ENCODE measurements at regions not wholly inside any gene's neighbourhood (a gene's known extent, or its start where the extent isn't known, plus 50 kb on each side); places are given as distances from the start of the nearest gene placed in this dataset.
"Not testable (repeated sequence)": the region's sequence is repeated elsewhere in the genome, so short reads cannot be mapped to it uniquely, and the experiment has no call there.

DNA sequence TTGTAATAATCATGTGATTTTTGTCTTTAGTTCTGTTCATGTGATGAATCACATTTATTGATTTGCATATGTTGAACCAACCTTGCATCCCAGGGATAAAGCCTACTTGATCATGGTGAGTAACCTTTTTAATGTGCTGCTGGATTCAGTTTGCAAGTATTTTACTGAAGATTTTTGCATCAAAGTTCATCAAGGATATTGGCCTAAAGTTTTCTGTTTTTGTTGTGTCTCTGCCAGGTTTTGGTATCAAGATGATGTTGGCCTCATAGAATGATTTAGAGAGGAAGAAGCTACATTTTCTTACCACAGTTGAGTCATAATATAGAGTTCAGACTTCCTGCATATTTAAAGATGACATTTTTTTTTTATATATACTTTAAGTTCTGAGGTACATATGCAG, 455.9 kb downstream of the PLPP3 start:
- ChIA-PET CTCF (no interaction called here), POLR2A (no interaction called here)
- no peak overlapping the region for H3K4me3 ChIP-seq (ENCODE audit: control insufficient read depth in 1 of 2, extremely low read depth in 1 of 2, low read length in 1 of 2)
- H3K36me3 ChIP-seq (ENCODE audit: control insufficient read depth in 2 of 2, extremely low read depth in 1 of 2, insufficient read depth in 1 of 2, low read length in 1 of 2), result no peaks in the 10 kb centered on the region
- H3K9me3 ChIP-seq, result no peaks in the 10 kb centered on the region
- Mint-ChIP-seq H3K36me3 (no peaks in the 10 kb centered on the region), H3K27ac (no peak overlapping the region), H3K9me3 (peaks cover 4 to 14% (median 9%) of the 10 kb centered on the region in 3 donors), H3K4me1 (no peaks in the 10 kb centered on the region), H3K4me3 (no peak overlapping the region), H3K27me3 (no peaks in the 10 kb centered on the region)
- no peak for ATAC-seq (replicated peaks in 1 of 4)
- no peaks in the 10 kb centered on the region for H3K27me3 ChIP-seq (replicated peaks in 1 of 2; ENCODE audit: control insufficient read depth in 2 of 2, extremely low read depth in 1 of 2, insufficient read depth in 2 of 2, low read length in 1 of 2)
- no peak overlapping the region for H3K27ac ChIP-seq (ENCODE audit: low read length)
- H3K4me1 ChIP-seq (ENCODE audit: control insufficient read depth in 1 of 2, extremely low read depth in 1 of 2, insufficient read depth in 2 of 2, low read length in 2 of 2), result no peaks in the 10 kb centered on the region
- no peak for DNase-seq

- DNase-seq (no peak), ATAC-seq (replicated peaks in 1 of 4) (no peak)
- peaks cover 6 to 14% (median 13%) of the 10 kb centered on the region in 3 donors for H3K9me3 Mint-ChIP-seq
- no peaks in the 10 kb centered on the region for H3K27me3 Mint-ChIP-seq
- ChIA-PET POLR2A (no interaction called here), CTCF (no interaction called here)
- Histone ChIP-seq H3K4me1 (ENCODE audit: control insufficient read depth in 1 of 2, extremely low read depth in 1 of 2, insufficient read depth in 2 of 2, low read length in 2 of 2) (no peaks in the 10 kb centered on the region), H3K27ac (ENCODE audit: low read length) (no peak overlapping the region), H3K4me3 (ENCODE audit: control insufficient read depth in 1 of 2, extremely low read depth in 1 of 2, low read length in 1 of 2) (no peak overlapping the region), H3K36me3 (ENCODE audit: control insufficient read depth in 2 of 2, extremely low read depth in 1 of 2, insufficient read depth in 1 of 2, low read length in 1 of 2) (no peaks in the 10 kb centered on the region), H3K27me3 (replicated peaks in 1 of 2; ENCODE audit: control insufficient read depth in 2 of 2, extremely low read depth in 1 of 2, insufficient read depth in 2 of 2, low read length in 1 of 2) (no peaks in the 10 kb centered on the region), H3K9me3 (no peaks in the 10 kb centered on the region)
- no peaks in the 10 kb centered on the region for H3K4me1 Mint-ChIP-seq
- H3K36me3 Mint-ChIP-seq, result no peaks in the 10 kb centered on the region
- no peak overlapping the region for H3K27ac Mint-ChIP-seq
- WGBS (ENCODE audit: insufficient coverage), result no CpG with 5 or more reads among the region's 2 CpGs
- H3K4me3 Mint-ChIP-seq, result no peak overlapping the region
Measured at GRCh38 chr1:56120021-56120420, 459.3 kb downstream of the PLPP3 start.

GRCh38 chr1:56118676-56119075, 460.7 kb downstream of the PLPP3 start:
- POLR2A ChIA-PET; H3K27me3 Mint-ChIP-seq; H3K27ac ChIP-seq (ENCODE audit: low read length); ATAC-seq (replicated peaks in 1 of 4); H3K4me3 Mint-ChIP-seq; DNase-seq; H3K36me3 ChIP-seq (ENCODE audit: control insufficient read depth in 2 of 2, extremely low read depth in 1 of 2, insufficient read depth in 1 of 2, low read length in 1 of 2); H3K4me3 ChIP-seq (ENCODE audit: control insufficient read depth in 1 of 2, extremely low read depth in 1 of 2, low read length in 1 of 2); H3K27me3 ChIP-seq (replicated peaks in 1 of 2; ENCODE audit: control insufficient read depth in 2 of 2, extremely low read depth in 1 of 2, insufficient read depth in 2 of 2, low read length in 1 of 2); H3K4me1 Mint-ChIP-seq; H3K4me1 ChIP-seq (ENCODE audit: control insufficient read depth in 1 of 2, extremely low read depth in 1 of 2, insufficient read depth in 2 of 2, low read length in 2 of 2); H3K27ac Mint-ChIP-seq; H3K36me3 Mint-ChIP-seq; H3K9me3 ChIP-seq; CTCF ChIA-PET: not testable (repeated sequence)
- H3K9me3 Mint-ChIP-seq, result peaks cover 6 to 16% (median 14%) of the 10 kb centered on the region in 3 donors
- no CpG with 5 or more reads among the region's 4 CpGs for WGBS (ENCODE audit: insufficient coverage)

GRCh38 chr1:56115701-56116100, 463.7 kb downstream of the PLPP3 start:
- Mint-ChIP-seq H3K27ac (no peak overlapping the region), H3K4me1 (no peaks in the 10 kb centered on the region), H3K4me3 (no peak overlapping the region), H3K36me3 (no peaks in the 10 kb centered on the region), H3K27me3 (no peaks in the 10 kb centered on the region), H3K9me3 (peaks cover 0 to 19% (median 6%) of the 10 kb centered on the region in 3 donors)
- no peaks in the 10 kb centered on the region for H3K27me3 ChIP-seq (replicated peaks in 1 of 2; ENCODE audit: control insufficient read depth in 2 of 2, extremely low read depth in 1 of 2, insufficient read depth in 2 of 2, low read length in 1 of 2)
- no peak for ATAC-seq (replicated peaks in 1 of 4)
- no peaks in the 10 kb centered on the region for H3K4me1 ChIP-seq (ENCODE audit: control insufficient read depth in 1 of 2, extremely low read depth in 1 of 2, insufficient read depth in 2 of 2, low read length in 2 of 2)
- H3K36me3 ChIP-seq (ENCODE audit: control insufficient read depth in 2 of 2, extremely low read depth in 1 of 2, insufficient read depth in 1 of 2, low read length in 1 of 2), result no peaks in the 10 kb centered on the region
- ChIA-PET POLR2A (no interaction called here), CTCF (no interaction called here)
- H3K9me3 ChIP-seq, result no peaks in the 10 kb centered on the region
- no peak for DNase-seq
- WGBS (ENCODE audit: insufficient coverage), result no CpG with 5 or more reads among the region's 3 CpGs
- H3K27ac ChIP-seq (ENCODE audit: low read length), result no peak overlapping the region
- H3K4me3 ChIP-seq (ENCODE audit: control insufficient read depth in 1 of 2, extremely low read depth in 1 of 2, low read length in 1 of 2), result no peak overlapping the region

DNA sequence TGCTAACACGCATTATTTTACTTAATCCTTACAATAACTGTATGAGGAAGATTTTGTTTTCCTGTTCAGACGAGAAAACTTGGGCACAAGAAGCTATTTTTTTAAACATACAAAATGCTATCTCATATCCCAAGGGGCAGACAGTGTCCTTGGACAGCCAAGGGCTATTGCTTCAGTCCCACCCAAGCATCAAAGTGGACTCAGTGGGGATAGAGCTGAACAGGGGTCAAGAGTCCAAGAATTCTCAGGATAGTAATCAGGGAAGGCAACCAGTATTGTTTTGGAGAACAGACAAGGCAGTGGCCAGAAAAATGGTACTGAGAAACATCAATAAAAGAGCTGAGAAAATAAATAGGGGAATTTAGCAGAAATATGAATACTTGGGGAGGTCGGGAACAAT, 465.7 kb downstream of the PLPP3 start:
- CTCF ChIA-PET, result no interaction called here
- peaks cover 0 to 1% of the 10 kb centered on the region in 2 experiments for H3K27me3 ChIP-seq (replicated peaks in 1 of 2; ENCODE audit: control insufficient read depth in 2 of 2, extremely low read depth in 1 of 2, insufficient read depth in 2 of 2, low read length in 1 of 2)
- ATAC-seq (replicated peaks in 1 of 4) (no peak), DNase-seq (no peak)
- peaks cover 0 to 16% (median 3%) of the 10 kb centered on the region in 3 donors for H3K9me3 Mint-ChIP-seq
- H3K36me3 Mint-ChIP-seq, result no peaks in the 10 kb centered on the region
- H3K4me1 ChIP-seq (ENCODE audit: control insufficient read depth in 1 of 2, extremely low read depth in 1 of 2, insufficient read depth in 2 of 2, low read length in 2 of 2), result no peaks in the 10 kb centered on the region
- POLR2A ChIA-PET, result no interaction called here
- no peak overlapping the region for H3K4me3 Mint-ChIP-seq
- no peaks in the 10 kb centered on the region for H3K4me1 Mint-ChIP-seq
- no peaks in the 10 kb centered on the region for H3K36me3 ChIP-seq (ENCODE audit: control insufficient read depth in 2 of 2, extremely low read depth in 1 of 2, insufficient read depth in 1 of 2, low read length in 1 of 2)
- H3K27ac ChIP-seq (ENCODE audit: low read length), result no peak overlapping the region
- H3K9me3 ChIP-seq, result no peaks in the 10 kb centered on the region
- H3K27me3 Mint-ChIP-seq, result no peaks in the 10 kb centered on the region
- H3K4me3 ChIP-seq (ENCODE audit: control insufficient read depth in 1 of 2, extremely low read depth in 1 of 2, low read length in 1 of 2), result no peak overlapping the region
- H3K27ac Mint-ChIP-seq, result no peak overlapping the region
- no CpG with 5 or more reads among the region's 3 CpGs for WGBS (ENCODE audit: insufficient coverage)

DNA sequence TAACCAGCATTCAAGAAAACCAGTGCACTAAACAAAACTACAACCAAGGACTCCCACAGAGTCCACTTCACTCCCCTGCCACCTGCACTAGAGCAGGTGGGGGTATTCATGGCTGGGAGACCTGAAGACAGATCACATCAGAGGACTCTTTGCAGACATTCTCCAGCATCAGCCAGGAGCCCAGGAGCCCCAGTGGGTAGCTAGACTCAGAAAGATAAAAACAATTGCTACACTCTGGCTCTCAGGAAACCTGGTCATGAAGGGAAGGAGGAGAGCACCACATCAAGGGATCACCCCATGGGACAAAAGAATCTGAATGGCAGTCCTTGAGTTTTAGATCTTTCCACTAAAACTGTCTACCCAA, 472.1 kb downstream of the PLPP3 start:
- Mint-ChIP-seq H3K36me3 (no peaks in the 10 kb centered on the region), H3K4me1 (no peaks in the 10 kb centered on the region), H3K27ac (no peak overlapping the region), H3K4me3 (no peak overlapping the region), H3K9me3 (peaks cover 8 to 18% (median 14%) of the 10 kb centered on the region in 3 donors), H3K27me3 (peaks cover 0 to 3% of the 10 kb centered on the region in 2 donors)
- peaks cover 0 to 9% of the 10 kb centered on the region in 2 experiments for H3K27me3 ChIP-seq (replicated peaks in 1 of 2; ENCODE audit: control insufficient read depth in 2 of 2, extremely low read depth in 1 of 2, insufficient read depth in 2 of 2, low read length in 1 of 2)
- no peak overlapping the region for H3K4me3 ChIP-seq (ENCODE audit: control insufficient read depth in 1 of 2, extremely low read depth in 1 of 2, low read length in 1 of 2)
- no peaks in the 10 kb centered on the region for H3K36me3 ChIP-seq (ENCODE audit: control insufficient read depth in 2 of 2, extremely low read depth in 1 of 2, insufficient read depth in 1 of 2, low read length in 1 of 2)
- no peaks in the 10 kb centered on the region for H3K4me1 ChIP-seq (ENCODE audit: control insufficient read depth in 1 of 2, extremely low read depth in 1 of 2, insufficient read depth in 2 of 2, low read length in 2 of 2)
- ATAC-seq (replicated peaks in 1 of 4) (no peak), DNase-seq (no peak)
- ChIA-PET POLR2A (no interaction called here), CTCF (no interaction called here)
- H3K9me3 ChIP-seq, result no peaks in the 10 kb centered on the region
- no peak overlapping the region for H3K27ac ChIP-seq (ENCODE audit: low read length)

DNA sequence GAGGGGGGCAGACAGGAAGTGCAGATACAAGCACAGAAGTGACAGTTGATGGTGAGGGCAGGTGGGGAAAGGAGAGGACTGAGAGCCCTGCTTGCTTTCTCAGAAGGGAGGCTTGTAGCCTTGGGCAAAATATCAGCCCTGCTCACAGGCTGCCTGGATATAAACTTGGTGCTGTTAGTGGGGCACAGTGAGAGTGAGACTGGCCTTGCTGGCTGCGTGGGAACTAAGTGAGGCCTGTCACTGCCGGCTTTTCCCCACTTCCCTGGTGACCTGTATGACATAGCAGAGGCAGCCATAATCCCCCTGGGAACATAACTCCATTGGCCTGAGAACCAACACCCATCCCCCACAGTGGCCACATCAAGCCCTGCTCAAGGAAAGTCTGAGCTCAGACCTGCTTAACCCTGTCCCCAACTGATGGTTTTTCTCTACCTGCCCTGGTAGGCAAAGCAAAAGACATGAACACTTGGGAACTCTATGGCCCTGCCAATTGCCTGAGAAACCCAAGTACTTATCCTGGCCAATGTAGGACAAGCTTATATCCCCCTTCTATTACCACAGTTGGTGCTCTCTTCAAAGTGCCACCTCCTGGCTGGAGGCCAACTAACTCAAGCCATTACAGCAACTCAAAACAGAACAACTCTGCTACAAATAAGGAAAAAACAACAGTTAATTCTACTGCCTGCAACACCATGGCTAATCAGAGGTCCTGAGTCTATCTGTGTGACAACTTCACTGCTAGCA, 472.7 kb downstream of the PLPP3 start:
- peaks cover 0 to 9% of the 10 kb centered on the region in 2 experiments for H3K27me3 ChIP-seq (replicated peaks in 1 of 2; ENCODE audit: control insufficient read depth in 2 of 2, extremely low read depth in 1 of 2, insufficient read depth in 2 of 2, low read length in 1 of 2)
- H3K27ac ChIP-seq (ENCODE audit: low read length), result no peak overlapping the region
- DNase-seq (no peak), ATAC-seq (replicated peaks in 1 of 4) (no peak)
- no peaks in the 10 kb centered on the region for H3K9me3 ChIP-seq
- WGBS (ENCODE audit: insufficient coverage), result no CpG with 5 or more reads among the region's 2 CpGs
- ChIA-PET CTCF (no interaction called here), POLR2A (no interaction called here)
- no peaks in the 10 kb centered on the region for H3K36me3 ChIP-seq (ENCODE audit: control insufficient read depth in 2 of 2, extremely low read depth in 1 of 2, insufficient read depth in 1 of 2, low read length in 1 of 2)
- peaks cover 8 to 18% (median 14%) of the 10 kb centered on the region in 3 donors for H3K9me3 Mint-ChIP-seq
- H3K4me3 Mint-ChIP-seq, result no peak overlapping the region
- peaks cover 0 to 3% of the 10 kb centered on the region in 2 donors for H3K27me3 Mint-ChIP-seq
- H3K4me1 Mint-ChIP-seq, result no peaks in the 10 kb centered on the region
- H3K36me3 Mint-ChIP-seq, result no peaks in the 10 kb centered on the region
- H3K4me3 ChIP-seq (ENCODE audit: control insufficient read depth in 1 of 2, extremely low read depth in 1 of 2, low read length in 1 of 2), result no peak overlapping the region
- no peaks in the 10 kb centered on the region for H3K4me1 ChIP-seq (ENCODE audit: control insufficient read depth in 1 of 2, extremely low read depth in 1 of 2, insufficient read depth in 2 of 2, low read length in 2 of 2)
- no peak overlapping the region for H3K27ac Mint-ChIP-seq
